Urinary bladder (tissue), 3 donors: ENCODE measurements at regions not wholly inside any gene's neighbourhood (a gene's known extent, or its start where the extent isn't known, plus 50 kb on each side); places are given as distances from the start of the nearest gene placed in this dataset.

Experiments
- DNase-seq: peaks from one replicate; pipeline ENCODE4 v3.0.0-alpha.2; 2015; ENCODE audit errors: extremely low spot score
- H3K27ac ChIP-seq: one replicate; pipeline ENCODE4 v1.5.1; 2013; ENCODE audit warnings: low read depth, mild to moderate bottlenecking, moderate library complexity
- H3K36me3 ChIP-seq: one replicate; pipeline ENCODE4 v1.6.1; 2013; ENCODE audit warnings: mild to moderate bottlenecking, moderate library complexity; ENCODE audit not compliant: insufficient read depth
- H3K4me1 ChIP-seq: one replicate; pipeline ENCODE4 v1.6.1; 2013; ENCODE audit warnings: mild to moderate bottlenecking, moderate library complexity; ENCODE audit not compliant: insufficient read depth
- H3K4me3 ChIP-seq: one replicate; pipeline ENCODE4 v1.5.1; 2013; ENCODE audit warnings: low read depth, low read length
- WGBS: extraction: QIAGEN DNeasy Blood & Tissue Kit; methylation state at CpG from one replicate; pipeline ENCODE4 v1.1.7; 2013; 5-methylcytosine and 5-hydroxymethylcytosine counted together
- donor health status: healthy with polysubstance abuse.
- donor health status: healthy.

- no peaks in the 10 kb centered on the region for H3K4me1 ChIP-seq
- WGBS: 78% methylated on average over 2 of the region's 2 CpGs
- H3K36me3 ChIP-seq: no peaks in the 10 kb centered on the region
- H3K27ac ChIP-seq: no peak overlapping the region
- no peak overlapping the region for H3K4me3 ChIP-seq
- DNase-seq: no peak
These were observed 359.5 kb upstream of the CBLB start for GRCh38 chr3:106228271-106228670.

- no peak for DNase-seq
- H3K27ac ChIP-seq: no peak overlapping the region
- H3K4me1 ChIP-seq: no peaks in the 10 kb centered on the region
- 92% methylated on average over 4 of the region's 4 CpGs for WGBS
- H3K4me3 ChIP-seq: no peak overlapping the region
- H3K36me3 ChIP-seq: no peaks in the 10 kb centered on the region
These were observed 360.9 kb upstream of the CBLB start for GRCh38 chr3:106229495-106230278.

GRCh38 chr3:106231086-106231485, 362.3 kb upstream of the CBLB start:
- H3K4me1 ChIP-seq: no peaks in the 10 kb centered on the region
- H3K27ac ChIP-seq: no peak overlapping the region
- 91% methylated on average over 1 of the region's 1 CpG for WGBS
- DNase-seq: no peak
- no peaks in the 10 kb centered on the region for H3K36me3 ChIP-seq
- H3K4me3 ChIP-seq: no peak overlapping the region

- H3K27ac ChIP-seq: no peak overlapping the region
- H3K4me3 ChIP-seq: no peak overlapping the region
- no peak for DNase-seq
- H3K4me1 ChIP-seq: no peaks in the 10 kb centered on the region
- H3K36me3 ChIP-seq: no peaks in the 10 kb centered on the region
These were observed 364.1 kb upstream of the CBLB start for GRCh38 chr3:106232956-106233355.

- WGBS: 96% methylated on average over 2 of the region's 2 CpGs
These were observed 370.4 kb upstream of the CBLB start for GRCh38 chr3:106239195-106239697.

GRCh38 chr3:106241593-106241992, 372.8 kb upstream of the CBLB start:
- Histone ChIP-seq H3K27ac (no peak overlapping the region), H3K4me1 (no peaks in the 10 kb centered on the region), H3K36me3 (no peaks in the 10 kb centered on the region), H3K4me3 (no peak overlapping the region)
- WGBS: 79% methylated on average over 2 of the region's 2 CpGs
- no peak for DNase-seq

More at GRCh38 chr3:106239195-106239697, 370.4 kb upstream of the CBLB start:
- DNase-seq: no peak
- Histone ChIP-seq H3K36me3 (no peaks in the 10 kb centered on the region), H3K4me1 (no peaks in the 10 kb centered on the region), H3K27ac (no peak overlapping the region), H3K4me3 (no peak overlapping the region)

GRCh38 chr3:106242781-106243180, 374.0 kb upstream of the CBLB start:
- Histone ChIP-seq H3K36me3 (no peaks in the 10 kb centered on the region), H3K4me1 (no peaks in the 10 kb centered on the region), H3K4me3 (no peak overlapping the region), H3K27ac (no peak overlapping the region)
- no peak for DNase-seq
- WGBS: 87% methylated on average over 3 of the region's 3 CpGs

- Histone ChIP-seq H3K4me1 (no peaks in the 10 kb centered on the region), H3K27ac (no peak overlapping the region), H3K36me3 (no peaks in the 10 kb centered on the region), H3K4me3 (no peak overlapping the region)
- no peak for DNase-seq
These were observed 376.6 kb upstream of the CBLB start for GRCh38 chr3:106245400-106245799.

- WGBS: 84% methylated on average over 5 of the region's 5 CpGs
- Histone ChIP-seq H3K27ac (no peak overlapping the region), H3K36me3 (no peaks in the 10 kb centered on the region), H3K4me1 (no peaks in the 10 kb centered on the region), H3K4me3 (no peak overlapping the region)
- no peak for DNase-seq
These were observed 379.3 kb upstream of the CBLB start for GRCh38 chr3:106247902-106248684.

GRCh38 chr3:106249159-106249558, 380.3 kb upstream of the CBLB start:
- 86% methylated on average over 2 of the region's 2 CpGs for WGBS
- Histone ChIP-seq H3K27ac (no peak overlapping the region), H3K4me3 (no peak overlapping the region), H3K4me1 (no peaks in the 10 kb centered on the region), H3K36me3 (no peaks in the 10 kb centered on the region)
- no peak for DNase-seq

GRCh38 chr3:106249981-106250380, 381.2 kb upstream of the CBLB start:
- H3K36me3 ChIP-seq: no peaks in the 10 kb centered on the region
- no peak overlapping the region for H3K27ac ChIP-seq

GRCh38 chr3:106251160-106251892, 382.5 kb upstream of the CBLB start:
- Histone ChIP-seq H3K27ac (no peak overlapping the region), H3K4me3 (no peak overlapping the region), H3K4me1 (no peaks in the 10 kb centered on the region), H3K36me3 (no peaks in the 10 kb centered on the region)
- DNase-seq: no peak
- 98% methylated on average over 2 of the region's 2 CpGs for WGBS

More at GRCh38 chr3:106249981-106250380, 381.2 kb upstream of the CBLB start:
- H3K4me1 ChIP-seq: no peaks in the 10 kb centered on the region
- no peak for DNase-seq
- H3K4me3 ChIP-seq: no peak overlapping the region

GRCh38 chr3:106255870-106256248, 387.0 kb upstream of the CBLB start:
- H3K4me3 ChIP-seq: no peak overlapping the region
- no peak for DNase-seq
- H3K4me1 ChIP-seq: no peaks in the 10 kb centered on the region
- 94% methylated on average over 6 of the region's 6 CpGs for WGBS
- no peak overlapping the region for H3K27ac ChIP-seq
- no peaks in the 10 kb centered on the region for H3K36me3 ChIP-seq
